ENCODE measurements at regions not wholly inside any gene's neighbourhood (a gene's known extent, or its start where the extent isn't known, plus 50 kb on each side); places are given as distances from the start of the nearest gene placed in this dataset.

DNA sequence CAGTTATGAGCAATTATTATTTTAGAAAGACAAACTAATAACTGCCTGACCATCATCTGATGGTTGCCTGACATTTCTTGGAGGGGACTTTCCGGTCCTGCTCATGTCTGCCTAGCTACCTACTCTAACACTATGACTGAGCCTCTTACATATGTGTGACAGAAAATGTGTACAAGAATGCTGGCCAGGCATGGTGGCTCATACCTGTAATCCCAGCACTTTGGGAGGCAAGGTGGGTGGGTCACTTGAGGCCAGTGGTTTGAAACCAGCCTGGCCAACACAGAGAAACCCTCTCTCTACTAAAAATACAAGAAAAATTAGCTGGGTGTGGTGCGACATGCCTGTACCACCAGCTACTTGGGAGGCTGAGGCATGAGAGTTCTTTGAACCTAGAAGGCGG lies 666.3 kb downstream of the KCNJ3 start:
- DNase-seq (ENCODE audit: low spot score in 2 of 2), result no peak

DNA sequence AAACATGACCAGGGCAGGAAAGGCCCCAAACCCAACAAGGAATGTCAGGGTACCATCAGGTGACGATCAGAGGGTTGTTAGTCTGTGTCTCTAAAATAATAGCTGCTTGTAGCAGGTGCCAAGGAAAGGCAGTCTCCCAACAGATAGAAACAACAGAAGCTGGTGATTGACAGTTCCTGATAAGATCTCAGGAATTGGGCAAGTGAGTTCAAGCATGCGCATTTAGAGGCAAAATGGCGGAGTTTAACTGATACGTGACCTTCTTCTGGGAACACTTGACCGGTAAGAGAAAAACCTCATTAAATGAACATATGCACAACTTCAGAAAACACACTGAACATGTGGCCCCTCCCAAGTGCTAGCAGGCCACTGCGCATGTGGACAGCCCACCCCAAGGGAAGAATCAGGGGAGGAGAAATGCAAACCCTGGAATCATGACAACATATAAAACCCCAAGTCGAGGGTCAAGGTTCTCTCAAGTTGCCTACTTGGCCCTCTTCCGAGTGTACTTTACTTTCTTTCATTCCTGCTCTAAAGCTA lies 664.9 kb downstream of the KCNJ3 start:
- Mint-ChIP-seq H3K36me3 (peaks cover 0 to 5% of the 10 kb centered on the region in 2 donors), H3K27ac (no peak overlapping the region), H3K9me3 (peaks cover 0 to 4% of the 10 kb centered on the region in 2 donors)
- no peak for DNase-seq (ENCODE audit: low spot score in 2 of 2)
- ATAC-seq, result no peak

More for the DNA sequence above, 666.3 kb downstream of the KCNJ3 start:
- no peaks in the 10 kb centered on the region for H3K36me3 Mint-ChIP-seq
- ATAC-seq, result no peak
- no peaks in the 10 kb centered on the region for H3K9me3 Mint-ChIP-seq
- no peak overlapping the region for H3K27ac Mint-ChIP-seq

DNA sequence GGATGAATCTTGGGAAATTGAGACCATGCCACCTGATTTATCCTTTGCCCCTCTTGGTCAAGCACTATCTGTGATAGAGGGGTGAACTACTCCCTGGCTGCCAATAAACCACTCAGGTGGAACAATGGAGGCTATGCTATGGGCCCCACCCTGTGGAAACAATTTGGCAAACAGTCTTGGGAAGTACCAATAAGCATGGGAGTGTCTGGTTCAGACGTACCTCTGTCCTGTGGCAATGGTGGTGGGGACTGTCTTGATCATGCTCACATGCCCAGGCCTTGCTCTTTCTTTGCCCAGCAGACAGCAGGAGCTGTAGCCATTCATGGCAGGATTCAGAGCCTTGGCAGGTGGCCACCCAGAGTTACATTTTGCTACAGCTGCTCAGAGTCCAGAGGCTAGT lies 658.7 kb downstream of the KCNJ3 start:
- no peak for DNase-seq (ENCODE audit: low spot score in 2 of 2)
- Mint-ChIP-seq H3K9me3 (peaks cover 3 to 10% of the 10 kb centered on the region in 2 donors), H3K27ac (no peak overlapping the region), H3K36me3 (peaks cover 0 to 6% of the 10 kb centered on the region in 2 donors)
- ATAC-seq, result no peak

GRCh38 chr2:155356250-155356649 lies 657.8 kb downstream of the KCNJ3 start:
- Mint-ChIP-seq H3K9me3 (peaks cover 3 to 10% of the 10 kb centered on the region in 2 donors), H3K36me3 (peaks cover 0 to 6% of the 10 kb centered on the region in 2 donors), H3K27ac (no peak overlapping the region)

GRCh38 chr2:155350783-155351580 lies 652.5 kb downstream of the KCNJ3 start:
- DNase-seq (ENCODE audit: low spot score in 2 of 2) (no peak), ATAC-seq (no peak)
- H3K9me3 Mint-ChIP-seq, result peaks cover 0 to under 1% of the 10 kb centered on the region in 2 donors
- H3K36me3 Mint-ChIP-seq, result peaks cover 0 to under 1% of the 10 kb centered on the region in 2 donors
- H3K27ac Mint-ChIP-seq, result no peak overlapping the region

More at GRCh38 chr2:155356250-155356649, 657.8 kb downstream of the KCNJ3 start:
- ATAC-seq, result no peak
- DNase-seq (ENCODE audit: low spot score in 2 of 2), result no peak

DNA sequence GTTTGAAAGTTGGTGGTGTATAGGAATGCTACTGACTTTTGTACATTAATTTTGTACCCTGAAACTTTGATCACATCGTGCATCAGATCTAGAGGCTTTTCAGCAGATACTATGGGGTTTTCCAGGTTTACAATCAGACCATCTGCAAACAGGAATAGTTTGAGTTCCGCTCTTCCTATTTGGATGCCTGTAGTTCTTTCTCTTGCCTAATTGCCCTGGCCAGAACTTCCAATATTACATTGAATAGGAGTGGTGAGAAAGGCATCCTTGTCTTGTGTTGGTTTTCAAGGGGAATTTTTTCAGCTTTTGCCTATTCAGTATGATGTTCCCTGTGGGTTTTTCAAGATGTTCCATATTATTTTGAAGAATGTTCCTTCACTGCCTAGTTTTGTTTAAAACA lies 633.5 kb downstream of the KCNJ3 start:
- peaks cover 0 to 12% of the 10 kb centered on the region in 2 donors for H3K9me3 Mint-ChIP-seq
- ATAC-seq, result no peak
- no peaks in the 10 kb centered on the region for H3K36me3 Mint-ChIP-seq
- no peak for DNase-seq (ENCODE audit: low spot score in 2 of 2)
- H3K27ac Mint-ChIP-seq, result no peak overlapping the region

GRCh38 chr2:155320236-155320635 lies 621.7 kb downstream of the KCNJ3 start:
- DNase-seq (ENCODE audit: low spot score in 2 of 2) (no peak), ATAC-seq (no peak)
- Mint-ChIP-seq H3K27ac (no peak overlapping the region), H3K36me3 (no peaks in the 10 kb centered on the region), H3K9me3 (no peaks in the 10 kb centered on the region)

- H3K27ac Mint-ChIP-seq, result no peak overlapping the region
- no peaks in the 10 kb centered on the region for H3K9me3 Mint-ChIP-seq
- no peaks in the 10 kb centered on the region for H3K36me3 Mint-ChIP-seq
- ATAC-seq (no peak), DNase-seq (ENCODE audit: low spot score in 2 of 2) (no peak)
These were observed 620.2 kb downstream of the KCNJ3 start for GRCh38 chr2:155318710-155319109.

DNA sequence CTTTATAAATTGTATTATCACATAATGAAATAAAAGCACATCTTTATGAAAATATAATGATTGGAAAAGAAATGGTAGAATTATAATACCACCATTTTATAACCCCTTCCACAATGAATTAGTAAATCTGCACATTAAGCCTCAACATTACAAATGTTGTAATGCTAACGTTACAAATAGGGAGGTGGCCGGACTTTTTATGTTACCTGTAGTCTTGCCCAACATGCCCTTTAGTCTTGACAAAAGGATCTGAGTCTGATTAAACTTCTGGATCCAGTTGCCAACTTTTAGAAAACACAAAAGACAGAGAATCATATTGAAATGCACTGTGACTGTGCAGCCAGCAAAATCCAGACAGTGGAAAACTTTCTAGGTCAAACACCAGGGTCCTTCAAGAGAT lies 617.3 kb downstream of the KCNJ3 start:
- Mint-ChIP-seq H3K9me3 (no peaks in the 10 kb centered on the region), H3K27ac (no peak overlapping the region)

GRCh38 chr2:155310589-155310988 lies 612.1 kb downstream of the KCNJ3 start:
- DNase-seq (ENCODE audit: low spot score in 2 of 2) (no peak), ATAC-seq (no peak)
- no peaks in the 10 kb centered on the region for H3K9me3 Mint-ChIP-seq
- H3K27ac Mint-ChIP-seq, result no peak overlapping the region
- no peaks in the 10 kb centered on the region for H3K36me3 Mint-ChIP-seq

More for the DNA sequence above, 617.3 kb downstream of the KCNJ3 start:
- H3K36me3 Mint-ChIP-seq, result no peaks in the 10 kb centered on the region
- DNase-seq (ENCODE audit: low spot score in 2 of 2) (no peak), ATAC-seq (no peak)

GRCh38 chr2:155309483-155309882 lies 611.0 kb downstream of the KCNJ3 start:
- DNase-seq (ENCODE audit: low spot score in 2 of 2) (no peak), ATAC-seq (peak in 1 of 2 donors; percentile 60)
- no peaks in the 10 kb centered on the region for H3K9me3 Mint-ChIP-seq
- H3K36me3 Mint-ChIP-seq, result no peaks in the 10 kb centered on the region
- H3K27ac Mint-ChIP-seq, result no peak overlapping the region

GRCh38 chr2:155308367-155309009 lies 610.0 kb downstream of the KCNJ3 start:
- DNase-seq (ENCODE audit: low spot score in 2 of 2), result no peak
- Mint-ChIP-seq H3K9me3 (no peaks in the 10 kb centered on the region), H3K36me3 (no peaks in the 10 kb centered on the region), H3K27ac (no peak overlapping the region)
- ATAC-seq, result no peak

- no peaks in the 10 kb centered on the region for H3K36me3 Mint-ChIP-seq
- DNase-seq (ENCODE audit: low spot score in 2 of 2), result no peak
- H3K9me3 Mint-ChIP-seq, result no peaks in the 10 kb centered on the region
- H3K27ac Mint-ChIP-seq, result no peak overlapping the region
- no peak for ATAC-seq
These were observed 602.7 kb downstream of the KCNJ3 start for GRCh38 chr2:155301221-155301620.

DNA sequence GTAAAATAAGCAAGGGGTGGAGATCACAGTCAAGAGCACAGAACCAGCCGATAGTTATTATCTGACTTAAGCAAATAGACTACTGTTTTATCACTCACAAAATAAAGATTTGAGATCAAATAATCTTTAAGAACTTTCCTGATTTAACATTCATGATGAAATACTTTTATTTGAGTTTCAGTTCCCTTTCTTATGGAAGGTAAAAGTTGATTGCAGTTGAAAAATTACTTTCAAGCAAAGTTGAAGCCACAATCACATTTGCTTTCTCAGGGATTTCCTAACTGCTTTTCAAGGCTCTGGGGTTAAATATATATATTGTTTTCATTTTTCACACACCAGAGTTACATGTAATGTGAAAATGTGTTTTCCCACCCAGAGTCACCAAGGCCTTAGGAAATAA lies 599.5 kb downstream of the KCNJ3 start:
- ATAC-seq (no peak), DNase-seq (ENCODE audit: low spot score in 2 of 2) (no peak)
- no peak overlapping the region for H3K27ac Mint-ChIP-seq
- no peaks in the 10 kb centered on the region for H3K36me3 Mint-ChIP-seq
- H3K9me3 Mint-ChIP-seq, result no peaks in the 10 kb centered on the region

- Mint-ChIP-seq H3K9me3 (no peaks in the 10 kb centered on the region), H3K27ac (no peak overlapping the region), H3K36me3 (no peaks in the 10 kb centered on the region)
- ATAC-seq, result no peak
- no peak for DNase-seq (ENCODE audit: low spot score in 2 of 2)
These were observed 595.9 kb downstream of the KCNJ3 start for GRCh38 chr2:155294358-155294757.

- no peak for ATAC-seq
- H3K27ac Mint-ChIP-seq, result no peak overlapping the region
- no peaks in the 10 kb centered on the region for H3K36me3 Mint-ChIP-seq
- peaks cover 0 to 11% of the 10 kb centered on the region in 2 donors for H3K9me3 Mint-ChIP-seq
- DNase-seq (ENCODE audit: low spot score in 2 of 2), result no peak
These were observed 583.4 kb downstream of the KCNJ3 start for GRCh38 chr2:155281907-155282306.

DNA sequence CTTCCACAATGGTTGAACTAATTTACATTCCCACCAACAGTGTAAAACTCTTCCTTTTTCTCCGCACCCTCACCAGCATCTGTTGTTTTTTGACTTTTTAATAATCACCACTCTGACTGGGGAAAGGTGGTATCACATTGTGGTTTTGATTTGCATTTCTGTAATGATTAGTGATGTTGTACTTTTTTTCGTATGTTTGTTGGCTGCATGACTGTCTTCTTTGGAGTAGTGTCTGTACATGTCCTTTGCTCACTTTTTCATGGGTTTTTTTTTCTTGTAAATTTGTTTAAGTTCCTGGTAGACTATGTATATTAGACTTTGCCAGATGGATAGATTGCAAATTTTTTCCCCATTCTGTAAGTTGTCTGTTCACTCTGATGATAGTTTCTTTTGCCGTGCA lies 574.8 kb downstream of the KCNJ3 start:
- no peak for ATAC-seq
- no peak for DNase-seq (ENCODE audit: low spot score in 2 of 2)
- Mint-ChIP-seq H3K36me3 (no peaks in the 10 kb centered on the region), H3K27ac (no peak overlapping the region), H3K9me3 (peaks cover 0 to 12% of the 10 kb centered on the region in 2 donors)
